ENCODE measurements at regions not wholly inside any gene's neighbourhood (a gene's known extent, or its start where the extent isn't known, plus 50 kb on each side); places are given as distances from the start of the nearest gene placed in this dataset.

DNA sequence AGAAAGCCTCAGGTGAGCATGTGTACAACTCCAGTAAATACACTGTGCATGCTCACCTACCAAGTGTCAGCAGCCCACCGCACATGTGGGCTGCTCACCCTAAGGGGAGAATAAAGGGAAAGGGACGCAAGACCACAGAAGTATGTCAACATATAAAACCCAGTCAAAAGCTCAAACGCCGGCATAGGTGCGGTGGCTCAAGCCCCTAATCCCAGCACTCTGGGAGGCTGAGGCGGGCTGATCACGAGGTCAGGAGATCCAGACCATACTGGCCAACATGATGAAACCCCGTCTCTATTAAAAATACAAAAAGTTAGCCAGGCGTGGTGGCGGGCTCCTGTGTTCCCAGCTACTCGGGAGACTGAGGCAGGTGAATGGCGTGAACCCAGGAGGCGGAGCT, 732.1 kb downstream of the ZPLD1 start:
- TF ChIP-seq POLR2A (IDR thresholded peaks at IDR 0.05): no peak
- TF ChIP-seq, protein P1, sequence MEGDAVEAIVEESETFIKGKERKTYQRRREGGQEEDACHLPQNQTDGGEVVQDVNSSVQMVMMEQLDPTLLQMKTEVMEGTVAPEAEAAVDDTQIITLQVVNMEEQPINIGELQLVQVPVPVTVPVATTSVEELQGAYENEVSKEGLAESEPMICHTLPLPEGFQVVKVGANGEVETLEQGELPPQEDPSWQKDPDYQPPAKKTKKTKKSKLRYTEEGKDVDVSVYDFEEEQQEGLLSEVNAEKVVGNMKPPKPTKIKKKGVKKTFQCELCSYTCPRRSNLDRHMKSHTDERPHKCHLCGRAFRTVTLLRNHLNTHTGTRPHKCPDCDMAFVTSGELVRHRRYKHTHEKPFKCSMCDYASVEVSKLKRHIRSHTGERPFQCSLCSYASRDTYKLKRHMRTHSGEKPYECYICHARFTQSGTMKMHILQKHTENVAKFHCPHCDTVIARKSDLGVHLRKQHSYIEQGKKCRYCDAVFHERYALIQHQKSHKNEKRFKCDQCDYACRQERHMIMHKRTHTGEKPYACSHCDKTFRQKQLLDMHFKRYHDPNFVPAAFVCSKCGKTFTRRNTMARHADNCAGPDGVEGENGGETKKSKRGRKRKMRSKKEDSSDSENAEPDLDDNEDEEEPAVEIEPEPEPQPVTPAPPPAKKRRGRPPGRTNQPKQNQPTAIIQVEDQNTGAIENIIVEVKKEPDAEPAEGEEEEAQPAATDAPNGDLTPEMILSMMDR (IDR thresholded peaks at IDR 0.05): no peak
